Endothelial cell of umbilical vein (primary cell): ENCODE measurements at regions not wholly inside any gene's neighbourhood (a gene's known extent, or its start where the extent isn't known, plus 50 kb on each side); places are given as distances from the start of the nearest gene placed in this dataset.

ENCODE experiments used
- BruUV-seq: library from RNA; stranded (reverse); fragments of 400-500 nt; replicated peaks from 2 replicates; lab custom pipeline; 2021; lab: Mats Ljungman, UMichigan
- CTCF ChIA-PET: fragments of 300-600, 350-600 bp; sonication (Branson Sonifier 250); formaldehyde crosslinking; loops from one replicate; lab custom pipeline; 2021; ENCODE audit warnings: antibody characterized with exemption, inconsistent platforms; lab: Charles Lee
- POLR2A ChIA-PET: fragments of 300-600, 350-600 bp; sonication (Branson Sonifier 250); formaldehyde crosslinking; loops from one replicate; lab custom pipeline; 2021; ENCODE audit warnings: antibody characterized with exemption, inconsistent platforms; lab: Charles Lee
- DNase-seq: peaks from one replicate; pipeline ENCODE4 v3.0.0-alpha.2; 2011; ENCODE audit warnings: low read depth, low spot score
- FAIRE-seq: peaks from 2 replicates; lab custom pipeline; 2011; peaks lifted over from hg19 to GRCh38; lab: Jason Lieb, UNC
- H2AFZ ChIP-seq: 2 replicates; pipeline ENCODE4 v1.6.0; 2012; ENCODE audit warnings: low read depth, low read length, control low read depth, inconsistent platforms
- H3K27ac ChIP-seq: 2 replicates; pipeline ENCODE4 v1.5.1; 2011; ENCODE audit warnings: low read depth, mild to moderate bottlenecking, control low read depth, low read length, moderate library complexity; ENCODE audit not compliant: insufficient read depth
- H3K27me3 ChIP-seq, 2 experiments: 2 replicates each; pipeline versions ENCODE4 v1.6.0 to v1.6.1; 2011; ENCODE audit warnings: low read length in 2 of 2, mixed read lengths in 1 of 2; ENCODE audit not compliant: control insufficient read depth in 2 of 2, insufficient read depth in 2 of 2
- H3K36me3 ChIP-seq, 2 experiments: 2 replicates in 1 of 2; 3 replicates in 1 of 2; pipeline ENCODE4 v1.5.1; 2011; ENCODE audit warnings: low read length in 2 of 2, mild to moderate bottlenecking in 1 of 2, moderate library complexity in 1 of 2; ENCODE audit not compliant: control insufficient read depth in 2 of 2, insufficient read depth in 2 of 2; ENCODE audit errors: extremely low read depth in 1 of 2
- H3K4me1 ChIP-seq: 3 replicates; pipeline ENCODE4 v1.5.1; 2011; ENCODE audit warnings: mild to moderate bottlenecking, low read length; ENCODE audit not compliant: control insufficient read depth, insufficient read depth; ENCODE audit errors: extremely low read depth
- H3K4me2 ChIP-seq: 2 replicates; pipeline ENCODE4 v1.6.1; 2011; ENCODE audit warnings: low read length, control low read depth, mixed read lengths; ENCODE audit not compliant: insufficient read depth
- H3K4me3 ChIP-seq, 3 experiments: fragments of 200-600 bp in 1 of 3; sonication (generic), shearing (Covaris generic) in 1 of 3; replicated peaks in 1 of 3; 2 replicates each; pipeline ENCODE4 v1.5.1; 2011 to 2016; ENCODE audit warnings: control low read depth in 3 of 3, low read length in 3 of 3, mild to moderate bottlenecking in 2 of 3, inconsistent platforms in 1 of 3, low read depth in 1 of 3, moderate library complexity in 1 of 3; ENCODE audit not compliant: insufficient read depth in 1 of 3
- H3K79me2 ChIP-seq: 2 replicates; pipeline ENCODE4 v1.6.0; 2012; ENCODE audit warnings: low read length, inconsistent platforms; ENCODE audit not compliant: control insufficient read depth, insufficient read depth
- H3K9ac ChIP-seq: replicated peaks from 2 replicates; pipeline ENCODE3; 2011; ENCODE audit warnings: low read length, control low read depth; ENCODE audit not compliant: insufficient read depth; ENCODE audit errors: extremely low read depth
- H3K9me1 ChIP-seq: replicated peaks from 3 replicates; pipeline ENCODE4 v1.6.0; 2011; ENCODE audit warnings: mild to moderate bottlenecking, low read length; ENCODE audit not compliant: control insufficient read depth, insufficient read depth; ENCODE audit errors: extremely low read depth
- H3K9me3 ChIP-seq: replicated peaks from 2 replicates; pipeline ENCODE4 v1.5.1; 2012; ENCODE audit warnings: low read length, inconsistent platforms; ENCODE audit not compliant: control insufficient read depth, insufficient read depth
- H4K20me1 ChIP-seq: replicated peaks from 2 replicates; pipeline ENCODE3; 2011; ENCODE audit warnings: mild to moderate bottlenecking, low read length; ENCODE audit not compliant: control insufficient read depth, insufficient read depth; ENCODE audit errors: extremely low read depth
- CTCF ChIP-seq, 2 donors: IDR thresholded peaks; 1 replicate in 1 of 2; 2 replicates in 1 of 2; pipeline ENCODE4 v1.5.1; 2011; ENCODE audit warnings: low read length in 2 of 2, mild to moderate bottlenecking in 2 of 2, moderate library complexity in 2 of 2, control low read depth in 1 of 2, inconsistent platforms in 1 of 2, low read depth in 1 of 2; ENCODE audit not compliant: insufficient read depth in 1 of 2; ENCODE audit errors: extremely low read depth in 1 of 2
- EZH2 ChIP-seq: IDR thresholded peaks from 2 replicates; pipeline ENCODE4 v1.6.1; 2012; ENCODE audit warnings: borderline replicate concordance, low read depth, mild to moderate bottlenecking, moderate library complexity, low read length, inconsistent platforms; ENCODE audit not compliant: severe bottlenecking
- FOS ChIP-seq: IDR thresholded peaks from 2 replicates; pipeline ENCODE4 v1.6.1; 2011; ENCODE audit warnings: mild to moderate bottlenecking, low read length, moderate library complexity, borderline replicate concordance; ENCODE audit not compliant: insufficient read depth
- GATA2 ChIP-seq: IDR thresholded peaks from 2 replicates; pipeline ENCODE4 v1.7.0; 2011; ENCODE audit warnings: low read depth, mild to moderate bottlenecking, moderate library complexity, mixed read lengths, low read length; ENCODE audit not compliant: insufficient read length, insufficient read depth
- JUN ChIP-seq: IDR thresholded peaks from 2 replicates; pipeline ENCODE4 v1.6.1; 2011; ENCODE audit warnings: borderline replicate concordance, low read depth; ENCODE audit not compliant: insufficient read length, insufficient read depth
- MAX ChIP-seq: IDR thresholded peaks from 2 replicates; pipeline ENCODE4 v1.6.1; 2011; ENCODE audit not compliant: insufficient read depth, insufficient read length
- MYC ChIP-seq: IDR thresholded peaks from one replicate; pipeline ENCODE4 v1.6.1; 2011; ENCODE audit warnings: mild to moderate bottlenecking, low read depth, low read length
- POLR2A ChIP-seq: IDR thresholded peaks from 2 replicates; pipeline ENCODE4 v1.6.1; 2012; ENCODE audit warnings: low read depth, mild to moderate bottlenecking, control low read depth, low read length
- POLR2AphosphoS5 ChIP-seq: IDR thresholded peaks from 2 replicates; pipeline ENCODE4 v1.6.1; 2012; ENCODE audit warnings: low read depth, mild to moderate bottlenecking, control low read depth, low read length, moderate library complexity; ENCODE audit not compliant: insufficient read depth
- dilution Hi-C: fragments of 300-500 bp; cut with MboI; formaldehyde crosslinking; loops from one replicate; pipeline ENCODE4 v1.15.0; 2019; ENCODE audit warnings: low sequenced_read_pairs; ENCODE audit not compliant: extremely low pct_ligation_motif_present
- intact Hi-C: fragments of 100-400 bp; cut with micrococcal nuclease; formaldehyde crosslinking; loops from one replicate; pipeline ENCODE4 v1.10.0; 2022

- Histone ChIP-seq H3K27ac (no peak overlapping the region), H3K79me2 (no peaks in the 10 kb centered on the region), H4K20me1 (no peaks in the 10 kb centered on the region), H3K9ac (no peak overlapping the region), H3K9me3 (no peaks in the 10 kb centered on the region), H3K27me3 (no peaks in the 10 kb centered on the region), H3K9me1 (no peaks in the 10 kb centered on the region), H3K4me3 (no peak overlapping the region), H3K4me1 (no peaks in the 10 kb centered on the region), H3K4me2 (no peak overlapping the region), H2AFZ (no peak overlapping the region), H3K36me3 (no peaks in the 10 kb centered on the region)
- ChIA-PET CTCF (no interaction called here), POLR2A (no interaction called here)
- FAIRE-seq (no peak), DNase-seq (no peak)
- BruUV-seq = no TSS peak
- intact Hi-C loops = no loop called here
- dilution Hi-C loops = no loop called here
- no peak for TF ChIP-seq POLR2A
- no peak for TF ChIP-seq MAX
- TF ChIP-seq EZH2 = no peak
- TF ChIP-seq POLR2AphosphoS5 = no peak
- TF ChIP-seq CTCF (IDR thresholded peaks at IDR 0.05; ENCODE audit: extremely low read depth in 1 of 2, insufficient read depth in 1 of 2, low read depth in 1 of 2, low read length in 2 of 2) = no peak
- no peak for TF ChIP-seq GATA2
- no peak for TF ChIP-seq MYC
- no peak for TF ChIP-seq JUN
- no peak for TF ChIP-seq FOS
Observed at GRCh38 chr12:108390495-108391203, 51.5 kb upstream of the CMKLR1 start.
